DMS114 treated with DMSO at 0.1 percent for 48 hours (cell line): ENCODE measurements at regions not wholly inside any gene's neighbourhood (a gene's known extent, or its start where the extent isn't known, plus 50 kb on each side); places are given as distances from the start of the nearest gene placed in this dataset.

Experiments
- DNase-seq: peaks from one replicate; lab custom pipeline; 2025; ENCODE audit not compliant: unreplicated experiment; lab: John Stamatoyannopoulos, UW

DNA sequence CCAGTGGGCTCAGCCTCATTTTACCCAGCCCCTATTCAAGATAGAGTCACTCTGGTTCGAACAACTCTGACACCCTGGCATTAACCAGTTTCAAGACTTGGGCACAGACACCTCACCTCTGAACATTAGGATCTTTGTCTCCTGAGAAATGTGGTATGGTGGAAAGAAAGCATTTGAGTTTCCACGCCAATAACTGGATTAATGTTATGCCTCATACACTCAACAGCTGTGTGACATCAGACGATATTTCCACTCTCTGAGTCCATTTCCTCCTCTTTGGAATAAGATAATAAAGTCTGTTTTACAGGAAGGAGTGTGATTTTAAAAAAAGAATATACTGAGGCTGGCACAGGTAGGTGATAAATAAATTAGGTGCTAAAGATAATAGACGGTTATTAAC is 121.3 kb upstream of the CHL1 start:
- no peak for DNase-seq

DNA sequence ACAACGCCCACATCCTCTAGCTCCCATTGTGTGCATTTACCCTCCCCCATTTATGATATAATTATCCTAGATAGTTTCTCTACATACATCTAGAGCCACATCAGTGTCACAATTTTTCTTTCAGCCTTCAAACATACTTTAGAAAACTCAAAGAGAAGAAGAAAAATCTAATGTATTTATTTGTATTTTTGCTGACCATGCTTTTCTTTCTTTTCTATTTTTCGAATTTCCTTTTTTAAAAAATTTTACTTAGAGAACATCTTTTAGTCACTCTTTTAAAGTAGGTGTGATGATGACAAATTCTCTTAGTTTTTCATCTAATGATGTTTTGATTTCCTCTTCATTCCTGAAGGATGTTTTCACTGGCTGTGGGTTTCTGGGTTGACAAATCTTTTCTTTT is 117.0 kb upstream of the CHL1 start:
- no peak for DNase-seq

DNA sequence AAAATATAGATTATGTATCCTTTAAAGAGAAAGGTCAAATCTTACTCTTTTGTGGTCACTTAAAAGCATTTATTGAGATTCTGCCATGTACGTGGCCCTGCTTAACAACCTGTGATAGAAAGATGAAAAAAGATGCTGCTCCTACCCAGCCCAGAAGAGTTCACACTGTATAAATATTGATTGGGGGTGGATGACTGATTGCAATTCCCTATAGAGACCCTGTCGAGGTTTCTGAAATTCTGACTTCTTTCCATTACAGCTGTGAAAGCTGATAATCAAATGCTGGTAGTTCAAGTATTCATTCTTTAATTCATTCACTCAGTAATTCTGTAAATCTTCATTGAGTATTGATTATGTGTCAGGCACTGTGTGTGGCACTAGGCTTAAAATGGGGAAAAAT is 114.1 kb upstream of the CHL1 start:
- DNase-seq = no peak

DNA sequence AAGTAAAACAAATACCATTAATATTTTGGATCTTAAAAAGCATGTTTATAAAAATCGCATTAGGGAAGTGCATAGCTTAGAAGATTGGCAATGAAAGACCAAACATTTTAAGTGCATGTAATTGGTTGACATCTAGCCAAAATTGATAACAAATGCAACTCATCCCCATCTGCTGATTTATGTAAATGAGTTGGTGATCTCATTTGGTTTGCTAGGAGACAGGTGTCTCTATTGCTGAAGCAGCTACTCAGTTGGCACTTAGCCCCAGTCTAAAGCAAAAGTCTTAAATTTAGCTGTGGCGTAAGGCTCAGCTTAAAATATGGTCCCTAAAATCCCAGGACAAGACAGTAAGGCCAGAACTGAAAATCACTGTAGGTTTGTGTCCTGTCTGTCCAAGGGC is 113.5 kb upstream of the CHL1 start:
- DNase-seq = no peak

DNA sequence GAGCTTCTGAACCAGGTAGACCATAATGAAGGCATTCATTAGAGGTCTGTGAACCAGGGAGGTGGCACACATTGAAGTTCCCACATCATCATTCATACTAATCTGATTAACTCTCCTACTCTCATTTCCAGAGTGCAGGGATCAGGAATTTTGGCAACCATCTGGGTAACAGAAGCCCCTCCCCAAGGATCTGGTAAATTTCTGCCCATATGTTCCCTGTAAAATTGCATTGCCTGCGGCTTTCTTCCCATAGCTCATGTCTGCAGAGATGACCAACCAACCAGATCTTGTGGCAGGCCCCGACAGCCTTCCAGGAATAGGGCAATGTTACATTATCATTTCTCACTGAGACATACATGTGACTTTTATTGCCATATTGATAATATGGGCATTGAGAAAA is 111.4 kb upstream of the CHL1 start:
- DNase-seq = no peak

DNA sequence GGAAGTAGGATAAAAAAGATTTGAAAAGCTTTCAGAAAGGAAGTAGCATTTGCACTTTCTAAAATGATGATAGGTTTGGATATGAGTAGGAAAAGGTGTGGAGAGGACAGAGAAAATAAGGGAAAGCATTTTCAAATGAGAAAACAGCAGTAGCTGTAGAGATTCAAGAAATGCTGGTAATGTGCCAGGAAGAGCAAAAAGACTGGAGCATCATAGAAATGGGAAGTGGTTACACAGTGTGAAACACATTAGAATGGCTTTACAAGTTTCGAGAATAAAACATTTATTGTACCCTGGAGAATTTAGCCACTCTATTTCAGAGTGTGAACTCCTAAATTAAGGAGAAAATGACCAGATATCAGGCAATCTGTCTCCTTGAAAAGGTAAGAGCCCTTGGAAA is 108.3 kb upstream of the CHL1 start:
- no peak for DNase-seq

DNA sequence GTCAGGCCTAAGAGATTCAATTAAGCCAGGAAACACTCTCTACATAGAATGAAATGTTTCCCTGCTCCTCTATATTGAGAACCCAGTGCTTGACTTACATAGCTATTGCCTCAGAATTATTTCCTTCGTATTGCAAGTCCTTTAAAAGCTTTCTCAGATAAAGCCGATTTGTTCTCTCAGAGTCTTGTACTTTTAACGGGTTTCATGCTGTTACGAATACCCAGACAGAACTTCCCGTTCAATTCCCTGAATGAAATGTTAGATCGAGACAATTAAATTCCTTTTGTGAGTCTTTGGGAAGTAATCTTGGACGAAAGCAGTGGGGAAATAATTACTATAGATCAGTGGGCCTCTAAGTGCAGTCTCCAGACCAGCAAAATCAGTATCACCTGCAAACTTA is 102.8 kb upstream of the CHL1 start:
- no peak for DNase-seq

DNA sequence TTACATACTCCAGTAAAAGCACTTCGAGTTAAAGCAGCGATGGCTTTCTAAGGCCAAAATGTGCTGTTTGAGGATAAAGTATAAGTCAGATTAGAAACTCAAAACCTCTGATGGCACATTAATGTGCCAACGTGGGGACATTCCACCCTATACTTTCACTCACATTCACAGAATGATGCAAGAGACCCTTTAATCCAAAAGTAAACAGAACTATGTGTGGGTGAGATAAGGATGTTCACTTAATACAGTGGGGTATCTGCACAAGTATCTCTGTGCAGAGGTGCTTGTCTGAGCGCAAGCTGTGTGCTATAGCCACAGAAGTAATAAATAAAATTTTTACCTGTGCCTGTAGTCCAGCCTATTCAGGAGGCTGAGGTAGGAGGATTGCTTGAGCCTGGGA is 100.3 kb upstream of the CHL1 start:
- DNase-seq = no peak

DNA sequence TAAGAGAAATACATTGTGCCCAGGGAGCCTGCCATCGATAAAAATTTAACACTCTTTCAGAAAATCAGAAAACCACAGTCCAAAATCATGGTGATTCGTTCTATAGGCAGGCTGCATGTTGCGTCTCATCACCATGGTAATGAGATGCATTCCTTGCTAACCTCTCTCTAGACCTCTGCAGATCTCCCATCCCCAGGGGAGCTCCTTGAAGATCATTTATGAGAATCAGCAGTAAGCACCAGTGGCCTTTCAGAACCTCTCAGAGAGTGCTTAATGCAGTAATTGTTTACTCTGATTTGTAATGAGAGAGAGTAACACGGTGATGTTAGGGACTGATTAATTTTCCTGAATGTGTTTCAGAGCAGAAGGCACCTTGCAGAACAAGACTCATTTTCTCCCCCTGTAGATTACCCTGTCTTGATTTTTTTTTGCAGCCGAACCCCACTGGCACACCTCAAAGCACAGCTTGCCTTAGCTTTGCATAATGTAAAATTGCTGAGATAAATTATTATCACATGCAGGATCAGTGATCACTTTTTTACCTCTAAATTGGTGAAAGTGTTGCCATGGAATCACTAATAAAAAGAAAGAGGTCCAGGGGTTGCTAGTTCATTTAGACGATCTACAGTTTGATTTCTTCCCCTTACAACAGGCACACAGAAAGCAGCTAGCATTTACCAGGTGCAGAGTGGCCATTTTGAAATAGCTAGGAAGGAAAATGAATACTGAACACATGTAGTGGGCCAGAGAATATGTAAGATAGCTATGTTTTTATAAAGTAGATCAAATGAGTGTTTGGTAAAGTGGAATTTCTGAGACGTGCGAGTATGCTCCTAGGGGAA is 98.9 kb upstream of the CHL1 start:
- DNase-seq = no peak

DNA sequence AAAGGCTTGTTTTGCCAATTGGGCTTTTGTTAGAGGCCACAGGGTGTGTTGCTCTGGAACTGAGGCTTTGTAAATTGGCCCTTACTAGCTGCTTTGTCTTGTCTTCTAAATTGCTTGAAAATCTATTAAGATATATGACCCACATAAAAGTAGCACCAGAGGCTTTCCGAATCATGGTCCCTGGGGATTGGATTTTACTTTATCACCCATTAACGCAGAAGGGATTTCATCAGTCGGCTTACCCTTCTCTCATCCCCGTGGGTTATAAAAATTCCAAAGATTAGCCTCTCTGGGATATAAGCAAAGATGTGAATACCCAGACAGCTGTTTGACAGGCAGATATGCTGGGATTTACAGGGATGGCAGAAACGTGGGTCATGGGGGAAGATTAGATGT is 98.3 kb upstream of the CHL1 start:
- DNase-seq = no peak

DNA sequence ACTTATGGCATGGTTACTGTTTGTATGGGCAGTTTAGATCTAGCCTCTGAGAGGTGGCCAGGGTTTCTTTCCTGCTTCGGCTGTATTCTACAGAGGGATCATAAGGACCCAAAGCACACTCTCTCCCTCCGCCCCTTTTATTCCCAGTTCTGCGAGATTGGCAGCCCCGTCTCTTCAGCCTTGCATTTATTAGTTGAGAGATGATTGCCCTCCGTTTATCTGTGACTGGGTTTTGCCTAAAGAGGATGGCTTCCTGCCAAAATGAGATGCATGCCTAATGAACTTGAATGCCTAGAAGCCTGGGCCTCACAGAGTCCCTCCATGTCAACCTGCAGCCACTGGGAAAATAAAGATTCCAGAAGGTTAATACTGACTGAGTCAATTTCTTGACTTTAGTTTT is 97.1 kb upstream of the CHL1 start:
- no peak for DNase-seq

DNA sequence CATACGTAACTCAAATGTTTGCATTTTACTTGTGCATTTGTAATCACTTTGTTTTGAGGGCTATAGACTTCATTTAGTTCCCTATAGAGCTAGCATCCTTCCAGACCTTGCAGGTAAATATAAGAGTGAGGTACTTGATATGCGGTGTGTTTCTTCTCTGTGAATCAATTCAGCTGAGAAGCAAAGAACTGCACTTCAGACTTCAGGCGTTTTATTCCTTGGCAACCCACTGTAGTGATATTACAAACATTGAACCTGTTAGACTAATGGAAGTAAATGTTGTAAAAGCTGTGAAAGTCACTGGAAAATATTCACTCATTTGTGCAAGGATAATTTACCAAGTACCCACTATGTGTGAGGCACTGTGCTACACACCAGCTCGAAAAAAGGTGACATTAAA is 94.1 kb upstream of the CHL1 start:
- no peak for DNase-seq

DNA sequence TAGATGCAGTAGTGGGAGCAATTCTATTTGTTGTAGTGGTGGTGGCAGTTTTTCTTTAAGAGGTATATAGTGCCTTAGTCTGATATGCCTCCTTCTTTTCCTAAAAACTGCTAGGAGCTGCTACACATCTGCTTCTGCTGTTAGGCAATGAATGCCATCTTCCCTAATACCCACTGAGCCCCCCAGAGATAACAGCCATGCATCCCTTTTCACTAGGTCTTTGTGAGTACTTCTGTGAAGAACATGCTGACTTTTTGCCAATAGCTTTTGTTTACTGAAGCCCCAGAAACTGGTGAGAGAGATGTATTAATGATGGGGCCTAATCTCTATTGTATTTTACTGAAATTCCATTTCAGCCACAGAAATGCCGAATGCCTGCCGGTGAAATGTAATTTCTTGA is 92.6 kb upstream of the CHL1 start:
- no peak for DNase-seq

DNA sequence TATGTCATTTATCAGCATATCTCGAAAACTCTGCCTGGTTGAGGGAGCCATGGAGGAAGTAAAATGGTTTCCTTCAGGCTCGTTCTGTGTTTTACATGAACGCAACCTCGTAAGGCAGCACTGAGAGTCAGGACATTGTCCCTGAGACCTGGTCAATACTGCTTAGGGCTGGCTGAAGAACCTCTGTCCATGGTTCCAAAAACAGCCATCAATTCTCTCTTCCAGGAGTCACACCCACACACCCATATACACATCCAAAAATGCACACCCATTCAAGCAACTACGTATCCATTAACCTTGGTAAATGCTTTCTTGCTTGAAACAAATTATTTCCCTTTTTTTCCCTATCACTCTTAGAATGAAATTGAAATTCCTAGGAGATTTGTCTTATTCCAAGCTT is 91.0 kb upstream of the CHL1 start:
- no peak for DNase-seq

DNA sequence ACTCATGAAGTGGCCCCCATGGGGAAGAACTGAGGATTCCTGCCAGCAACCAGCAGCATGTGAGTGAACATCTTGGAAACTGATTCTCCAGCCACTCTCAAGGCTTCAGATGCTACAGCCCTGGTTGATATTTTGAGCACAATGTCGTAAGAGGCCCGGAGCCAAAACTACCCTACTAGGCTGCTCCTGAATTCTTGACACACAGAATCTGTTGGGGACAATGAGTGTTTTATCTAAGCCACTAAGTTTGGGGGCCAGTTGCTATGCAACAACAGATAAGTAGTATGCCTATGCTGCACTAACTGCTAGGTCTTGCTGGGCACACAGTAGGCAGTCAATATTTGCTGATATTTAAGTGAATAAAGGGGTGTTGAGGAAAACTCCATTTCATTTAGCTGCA is 89.9 kb upstream of the CHL1 start:
- no peak for DNase-seq

DNA sequence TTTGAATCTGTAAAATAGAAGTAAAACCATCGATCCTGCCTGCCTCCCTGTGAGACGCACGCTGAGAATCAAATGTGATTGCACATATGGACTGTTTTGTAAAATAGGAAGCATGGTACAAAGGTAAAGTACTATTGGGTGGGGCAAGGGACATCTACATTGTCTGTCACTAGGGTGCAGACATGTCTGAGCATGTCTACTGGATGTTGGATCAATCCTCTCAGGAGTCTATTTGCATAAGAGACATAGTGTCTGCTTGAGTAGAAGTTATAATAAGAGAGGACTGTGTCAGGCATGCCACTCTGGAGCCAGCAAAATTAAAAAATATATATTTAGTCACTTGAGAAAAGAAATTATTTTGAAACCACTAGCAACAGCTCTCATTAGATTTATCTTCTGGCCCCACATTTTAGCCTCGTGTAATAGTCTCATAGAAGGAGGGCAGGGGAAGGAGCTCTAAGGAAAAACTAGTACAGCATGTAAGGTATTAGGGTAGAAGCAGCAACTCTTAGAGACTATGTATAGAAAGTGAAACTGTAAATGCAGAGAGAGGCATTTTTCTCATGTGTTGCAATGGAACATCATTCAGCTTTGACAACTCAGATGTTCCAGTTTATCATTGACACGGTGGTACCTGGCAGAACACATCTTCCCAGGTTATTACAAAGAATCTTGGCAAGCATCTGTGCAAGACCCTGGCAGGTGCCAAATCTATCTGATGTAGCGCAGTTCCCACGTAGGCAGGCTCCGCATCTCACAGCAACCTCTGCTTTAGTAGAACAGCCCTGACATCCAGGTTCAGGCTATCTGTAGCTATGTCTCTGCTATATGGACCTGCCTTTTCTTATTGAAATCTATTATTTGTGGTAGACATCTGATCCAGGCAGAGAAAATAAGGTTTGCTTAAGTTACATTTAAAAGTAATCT is 85.2 kb upstream of the CHL1 start:
- no peak for DNase-seq

DNA sequence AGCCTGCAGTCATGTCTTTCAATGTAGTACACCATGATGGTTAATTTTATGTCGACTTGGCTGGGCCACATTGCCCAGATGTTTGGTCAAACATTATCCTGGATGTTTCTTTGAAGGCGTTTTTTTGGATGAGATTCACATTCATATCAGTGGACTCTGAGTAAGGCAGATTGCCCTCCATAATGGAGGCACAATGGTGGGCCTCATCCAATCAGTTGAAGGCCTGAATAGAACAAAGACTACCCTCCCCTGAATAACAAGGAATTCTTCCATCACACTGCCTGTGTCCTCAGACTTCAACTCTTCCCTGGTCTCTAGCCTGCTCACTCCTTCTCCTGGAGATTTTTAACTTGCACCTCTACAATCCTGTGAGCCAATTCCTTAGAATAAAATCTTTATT is 83.8 kb upstream of the CHL1 start:
- no peak for DNase-seq

DNA sequence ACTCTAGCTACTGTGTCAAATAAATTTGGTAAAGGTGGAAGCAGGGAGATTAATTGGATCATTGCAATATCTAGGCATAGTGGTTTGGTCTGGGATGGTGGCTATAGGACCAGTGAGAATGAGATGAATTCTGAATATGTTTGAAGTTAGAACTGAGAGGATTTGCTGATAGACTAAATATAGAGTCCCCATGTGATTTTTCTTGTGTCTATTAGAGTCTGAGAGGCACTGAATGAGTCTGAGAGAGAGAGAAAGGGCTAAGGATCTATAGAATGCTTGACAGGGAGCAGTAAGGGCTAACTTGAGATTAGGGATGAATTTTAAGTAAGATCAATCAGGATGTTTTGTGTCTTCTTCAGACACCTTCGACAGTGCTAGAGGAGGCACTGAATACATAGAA is 77.9 kb upstream of the CHL1 start:
- DNase-seq = no peak

DNA sequence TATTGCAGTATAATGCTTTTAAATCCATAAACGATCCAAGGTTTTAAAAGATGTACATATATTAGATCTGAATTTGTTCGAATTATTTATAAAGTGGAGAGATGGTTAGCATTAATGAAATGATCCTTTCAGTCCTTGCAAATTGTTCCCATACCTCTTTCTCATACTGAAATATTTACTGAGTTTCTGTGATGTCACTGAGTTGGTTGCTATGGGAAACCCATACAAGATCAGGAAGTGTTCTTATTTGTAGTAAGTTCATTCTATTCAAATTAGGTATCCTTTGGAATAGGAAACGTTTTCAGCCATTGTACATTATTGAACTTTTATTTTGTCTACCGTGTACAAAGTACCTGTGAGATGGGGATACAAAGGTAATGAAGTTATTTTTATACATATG is 73.2 kb upstream of the CHL1 start:
- no peak for DNase-seq

DNA sequence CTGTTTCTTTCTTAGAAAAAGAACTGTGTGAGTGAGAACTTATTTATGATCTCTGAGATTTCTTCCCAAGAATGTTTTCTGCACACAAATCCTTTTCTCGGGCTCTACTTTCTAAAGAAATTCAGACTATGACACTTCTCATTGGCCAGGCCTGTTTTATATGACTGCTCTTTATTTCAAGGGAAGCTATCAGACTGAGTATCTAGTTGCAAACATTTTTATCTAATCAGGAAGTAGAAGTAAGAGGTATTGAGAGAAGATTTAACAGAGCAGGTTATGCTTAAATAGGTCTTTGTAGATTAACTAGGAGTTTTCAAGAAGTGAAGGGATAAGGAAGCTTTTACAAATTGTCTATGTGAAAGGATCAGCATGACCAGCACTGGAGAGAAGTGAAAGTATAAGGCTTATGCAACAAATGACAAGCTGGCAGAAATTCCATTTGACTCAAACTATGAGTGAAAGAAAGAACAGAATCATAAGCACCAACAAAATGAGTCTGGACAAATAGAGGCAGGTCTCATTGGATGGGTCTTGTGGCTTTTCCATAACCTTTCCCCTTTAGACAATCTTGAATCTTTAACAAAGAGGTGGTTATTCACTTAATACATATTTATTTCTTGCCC is 71.9 kb upstream of the CHL1 start:
- DNase-seq = no peak

DNA sequence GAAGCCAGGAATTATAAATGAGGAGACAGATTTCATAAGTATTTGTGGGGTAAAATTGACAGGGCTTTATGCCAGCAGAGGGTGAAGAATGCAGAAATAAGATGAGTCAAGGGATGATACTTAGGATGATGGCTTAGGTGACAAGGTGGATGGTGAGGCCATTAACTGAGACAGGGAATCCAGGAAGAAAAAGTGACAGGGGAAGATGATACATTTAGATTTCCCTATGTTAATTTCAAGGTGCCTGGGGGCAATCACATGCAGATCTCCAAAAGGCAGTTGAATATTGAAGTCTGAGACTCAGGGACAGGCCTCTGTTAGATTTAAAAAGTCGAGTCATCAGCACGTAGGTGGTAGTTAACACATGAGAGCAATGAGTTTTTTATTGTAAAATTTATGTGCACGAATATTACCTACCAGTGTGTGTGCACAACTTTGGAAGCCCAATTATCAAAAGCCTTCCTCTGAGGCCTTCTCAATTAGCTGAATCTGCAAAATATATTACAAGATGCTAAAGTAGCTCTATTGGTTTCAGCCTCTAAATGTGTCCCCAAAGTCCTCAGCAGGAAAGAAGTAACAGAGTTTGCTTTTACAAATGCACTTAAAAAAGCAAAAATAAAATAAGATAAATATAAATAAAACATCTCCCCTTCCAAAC is 67.9 kb upstream of the CHL1 start:
- no peak for DNase-seq
